PC-9 (cell line): ENCODE measurements at regions not wholly inside any gene's neighbourhood (a gene's known extent, or its start where the extent isn't known, plus 50 kb on each side); places are given as distances from the start of the nearest gene placed in this dataset.

Experiments used
- BruUV-seq: library from RNA; stranded (reverse); fragments of 400-500 nt; replicated peaks from 2 replicates; lab custom pipeline; 2021; lab: Mats Ljungman, UMichigan
- CTCF ChIA-PET: fragments of 300-600 bp; sonication (Branson Sonifier 250); formaldehyde crosslinking; loops from one replicate; lab custom pipeline; 2022; ENCODE audit warnings: antibody characterized with exemption; lab: Charles Lee
- POLR2A ChIA-PET: fragments of 300-600 bp; sonication (Branson Sonifier 250); formaldehyde crosslinking; loops from one replicate; lab custom pipeline; 2022; ENCODE audit warnings: antibody characterized with exemption; ENCODE audit not compliant: unreplicated experiment; lab: Charles Lee
- DNase-seq, 2 experiments: peaks; one replicate each; pipeline versions ENCODE4 v3.0.0 to v3.0.0-alpha.2; 2015 to 2022; ENCODE audit warnings: mixed read lengths in 1 of 2
- H2AFZ ChIP-seq: fragments of 200-600 bp; sonication (generic); 2 replicates; pipeline ENCODE4 v1.8.1; 2017; ENCODE audit warnings: antibody characterized with exemption
- H3F3A ChIP-seq: fragments of 200-600 bp; sonication (generic); 2 replicates; pipeline ENCODE4 v1.8.1; 2017; ENCODE audit warnings: antibody characterized with exemption, mild to moderate bottlenecking, low read depth; ENCODE audit not compliant: insufficient read depth
- H3K27ac ChIP-seq: fragments of 200-600 bp; sonication (generic); 2 replicates; pipeline ENCODE4 v1.6.1; 2016; ENCODE audit warnings: mixed run types
- H3K27me3 ChIP-seq: fragments of 200-600 bp; sonication (generic); 2 replicates; pipeline ENCODE4 v1.6.1; 2016; ENCODE audit warnings: low read depth, mixed run types; ENCODE audit not compliant: insufficient read depth
- H3K36me3 ChIP-seq: fragments of 200-600 bp; sonication (generic); 2 replicates; pipeline ENCODE4 v1.6.1; 2016; ENCODE audit warnings: low read depth, mixed run types
- H3K4me1 ChIP-seq: fragments of 200-600 bp; sonication (generic); replicated peaks from 2 replicates; pipeline ENCODE4 v1.6.1; 2016; ENCODE audit warnings: mixed run types; ENCODE audit not compliant: insufficient read depth
- H3K4me2 ChIP-seq: fragments of 200-600 bp; sonication (generic); 2 replicates; pipeline ENCODE4 v1.6.1; 2017; ENCODE audit warnings: mixed run types
- H3K4me3 ChIP-seq: fragments of 200-600 bp; sonication (generic); 2 replicates; pipeline ENCODE4 v1.6.1; 2016; ENCODE audit warnings: mixed run types
- H3K79me2 ChIP-seq: fragments of 200-600 bp; sonication (generic); 2 replicates; pipeline ENCODE4 v1.6.1; 2017; ENCODE audit warnings: low read depth, mixed run types
- H3K9me2 ChIP-seq: fragments of 200-600 bp; sonication (generic); 2 replicates; pipeline ENCODE4 v1.8.1; 2017; ENCODE audit warnings: mild to moderate bottlenecking; ENCODE audit not compliant: insufficient read depth
- H3K9me3 ChIP-seq: fragments of 200-600 bp; sonication (generic); 2 replicates; pipeline ENCODE4 v1.8.1; 2016; ENCODE audit warnings: low read depth; ENCODE audit not compliant: insufficient read depth
- H4K20me1 ChIP-seq: fragments of 200-600 bp; sonication (generic); 2 replicates; pipeline ENCODE4 v1.8.1; 2017; ENCODE audit not compliant: insufficient read depth
- CTCF ChIP-seq: fragments of 200-600 bp; sonication (generic); conservative IDR thresholded peaks from 2 replicates; pipeline ENCODE4 v1.6.1; 2017; ENCODE audit warnings: mixed run types, antibody characterized with exemption, mild to moderate bottlenecking, moderate library complexity
- EZH2 ChIP-seq: fragments of 200-600 bp; sonication (generic); IDR thresholded peaks from 2 replicates; pipeline ENCODE4 v1.8.0; 2017; ENCODE audit warnings: antibody characterized with exemption, low read depth
- intact Hi-C: fragments of 100-400 bp; cut with micrococcal nuclease; formaldehyde crosslinking; loops from one replicate; pipeline ENCODE4 v1.10.0; 2022; ENCODE audit not compliant: unreplicated experiment

- Histone ChIP-seq H3K79me2 (no peaks in the 10 kb centered on the region), H3K9me2 (no peaks in the 10 kb centered on the region), H3K9me3 (no peaks in the 10 kb centered on the region), H3F3A (no peaks in the 10 kb centered on the region; the same call in 1 of the 2 replicates), H3K4me3 (no peak overlapping the region), H3K4me1 (peaks cover 8% of the 10 kb centered on the region; the same call in 1 of the 2 replicates), H2AFZ (no peak overlapping the region), H4K20me1 (no peaks in the 10 kb centered on the region), H3K27me3 (no peaks in the 10 kb centered on the region), H3K36me3 (no peaks in the 10 kb centered on the region), H3K4me2 (no peak overlapping the region), H3K27ac (no peak overlapping the region)
- ChIA-PET CTCF (no interaction called here), POLR2A (no interaction called here)
- TF ChIP-seq EZH2 = no peak
- no peak for TF ChIP-seq CTCF
- intact Hi-C loops = no loop called here
- no peak for DNase-seq
- BruUV-seq = no TSS peak
Measured at GRCh38 chr15:50830477-50831354, 65.2 kb upstream of the SPPL2A start.

GRCh38 chr15:50828610-50829206, 63.2 kb upstream of the SPPL2A start:
- no TSS peak for BruUV-seq

More at GRCh38 chr15:50828610-50829206, 63.2 kb upstream of the SPPL2A start:
- Histone ChIP-seq H3K4me2 (0 out of 2 replicates have a peak overlapping the region, but pooled peaks have one; percentile 18), H3K9me3 (no peaks in the 10 kb centered on the region), H3K27ac (no peak overlapping the region), H4K20me1 (no peaks in the 10 kb centered on the region), H3K9me2 (no peaks in the 10 kb centered on the region), H3K4me1 (peaks cover 8% of the 10 kb centered on the region; the same call in 1 of the 2 replicates), H2AFZ (no peak overlapping the region), H3K27me3 (no peaks in the 10 kb centered on the region), H3K4me3 (no peak overlapping the region), H3K79me2 (no peaks in the 10 kb centered on the region), H3K36me3 (no peaks in the 10 kb centered on the region), H3F3A (no peaks in the 10 kb centered on the region; the same call in 1 of the 2 replicates)
- peak; percentile 40 to 75 for DNase-seq
- POLR2A ChIA-PET = no interaction called here
- intact Hi-C loops = no loop called here
- CTCF ChIA-PET = interaction anchor here (0.7 kb wide), 1 partner anchor 12 kb away, joined by 4 read pairs; no protein-coding TSS in a partner anchor
- TF ChIP-seq CTCF (no peak), EZH2 (no peak)
